NT2/D1 (cell line): ENCODE measurements at regions not wholly inside any gene's neighbourhood (a gene's known extent, or its start where the extent isn't known, plus 50 kb on each side); places are given as distances from the start of the nearest gene placed in this dataset.

ENCODE experiments used
- SUZ12 ChIP-seq: IDR thresholded peaks from 2 replicates; pipeline ENCODE4 v1.6.1; 2011; ENCODE audit not compliant: insufficient read length, insufficient read depth; ENCODE audit errors: extremely low read depth
- YY1 ChIP-seq: IDR thresholded peaks from 2 replicates; pipeline ENCODE4 v1.6.1; 2011; ENCODE audit not compliant: insufficient read length, insufficient read depth
- ZNF274 ChIP-seq: IDR thresholded peaks from 2 replicates; pipeline ENCODE4 v1.6.1; 2011; ENCODE audit warnings: mild to moderate bottlenecking, low read depth, low read length

DNA sequence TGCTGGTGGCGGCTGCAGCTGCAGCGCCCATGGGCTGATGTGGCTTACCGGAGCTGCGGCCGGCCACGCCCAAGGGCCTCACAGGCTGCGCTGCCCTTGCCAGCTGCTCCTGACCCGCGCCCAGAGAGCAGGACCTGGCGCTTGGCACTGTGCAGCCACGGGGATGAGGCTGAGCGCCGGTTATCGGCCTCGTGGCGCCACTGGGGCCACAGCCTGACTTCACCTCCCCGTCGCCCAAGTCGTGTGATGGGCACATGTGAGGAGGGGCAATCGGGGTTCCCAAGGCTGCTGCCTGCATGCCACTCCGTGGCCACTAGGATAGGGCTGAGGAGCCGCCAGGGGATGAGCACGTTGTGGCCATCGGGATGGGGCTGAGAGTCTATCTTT, 77.2 kb upstream of the PABPC3 start:
- TF ChIP-seq YY1 = no peak
- no peak for TF ChIP-seq ZNF274
- no peak for TF ChIP-seq SUZ12
